HG03196 (cell line): ENCODE measurements at regions not wholly inside any gene's neighbourhood (a gene's known extent, or its start where the extent isn't known, plus 50 kb on each side); places are given as distances from the start of the nearest gene placed in this dataset.
"Not testable (repeated sequence)": the region's sequence is repeated elsewhere in the genome, so short reads cannot be mapped to it uniquely, and the experiment has no call there.

Experiments
- ATAC-seq: cut with Tn5 transposase; IDR thresholded peaks from one replicate; pipeline ENCODE4 v1.9.1; 2021; ENCODE audit not compliant: unreplicated experiment

DNA sequence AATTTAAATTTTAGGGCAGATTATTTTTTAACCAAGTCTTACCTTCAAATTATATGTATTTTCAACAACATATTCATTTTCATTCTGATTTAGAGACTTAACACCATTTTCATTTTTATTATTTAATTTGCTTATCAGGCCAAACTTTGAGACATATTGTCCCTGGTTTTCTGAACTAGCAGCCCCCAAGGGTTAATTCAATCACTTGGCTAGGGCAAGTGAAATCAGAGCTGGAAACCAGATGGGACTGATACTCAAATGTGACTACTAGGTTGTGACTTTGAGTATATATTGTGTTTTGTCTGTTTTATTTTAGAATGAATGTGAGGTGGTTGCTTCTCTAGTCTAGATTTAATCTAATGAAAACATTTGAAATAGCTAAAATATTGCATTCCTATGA is 198.9 kb upstream of the PTGFR start:
- ATAC-seq, result no peak

DNA sequence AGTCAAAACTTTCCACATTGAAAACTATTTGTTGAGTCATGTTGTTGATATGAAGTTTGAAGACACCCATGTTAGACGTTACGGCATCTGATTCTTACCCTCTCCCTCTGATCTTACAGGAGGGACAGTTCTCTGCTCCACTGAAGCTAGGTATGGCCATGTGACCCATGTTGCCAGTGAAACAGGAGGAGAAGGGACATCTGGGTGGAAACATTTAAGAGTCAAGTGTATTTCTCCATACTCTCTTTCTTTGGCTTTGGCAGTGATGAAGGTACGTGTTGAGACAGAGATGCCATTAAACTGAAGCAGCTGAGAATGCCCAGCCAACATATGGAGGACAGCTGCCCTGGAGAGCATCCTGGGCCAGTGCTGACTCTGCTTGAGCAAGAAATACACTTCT is 198.4 kb upstream of the PTGFR start:
- no peak for ATAC-seq

DNA sequence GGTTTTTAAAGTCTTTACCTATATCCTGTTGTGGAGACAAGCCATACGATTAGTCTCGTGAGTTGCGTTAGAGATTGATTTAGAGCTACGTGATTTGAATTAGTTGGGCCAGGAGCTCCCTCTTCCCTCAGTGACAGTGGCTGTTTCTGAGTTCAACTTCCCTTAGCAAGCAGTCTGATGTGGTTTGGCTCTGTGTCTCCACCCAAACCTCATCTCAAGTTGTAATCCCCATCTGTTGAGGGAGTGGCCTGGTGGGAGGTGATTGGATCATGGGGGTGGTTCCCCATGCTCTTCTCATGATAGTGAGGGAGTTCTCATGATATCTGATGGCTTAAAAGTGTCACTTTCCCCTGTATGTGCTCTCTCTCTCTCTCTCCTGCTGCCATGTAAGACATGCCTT is 192.9 kb upstream of the PTGFR start:
- ATAC-seq, result no peak

DNA sequence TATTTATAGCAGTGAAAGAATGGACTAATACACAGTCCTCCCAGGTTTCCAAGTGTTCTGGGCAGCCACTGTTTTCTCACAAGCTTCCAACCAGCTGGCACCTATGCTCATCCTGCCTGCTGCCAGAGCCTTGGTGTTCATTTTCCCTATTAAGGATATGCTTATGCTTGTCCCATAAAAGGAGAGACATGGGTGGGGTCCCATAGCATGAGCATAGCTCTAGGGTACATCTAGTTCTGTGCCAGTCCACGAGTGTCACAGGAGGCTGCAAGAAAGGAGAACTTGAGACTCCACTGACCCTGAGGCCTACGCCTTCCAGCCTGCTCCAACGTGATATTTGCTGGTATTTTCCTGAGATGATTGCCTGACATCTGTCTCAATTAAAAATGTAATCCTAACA is 192.4 kb upstream of the PTGFR start:
- no peak for ATAC-seq

DNA sequence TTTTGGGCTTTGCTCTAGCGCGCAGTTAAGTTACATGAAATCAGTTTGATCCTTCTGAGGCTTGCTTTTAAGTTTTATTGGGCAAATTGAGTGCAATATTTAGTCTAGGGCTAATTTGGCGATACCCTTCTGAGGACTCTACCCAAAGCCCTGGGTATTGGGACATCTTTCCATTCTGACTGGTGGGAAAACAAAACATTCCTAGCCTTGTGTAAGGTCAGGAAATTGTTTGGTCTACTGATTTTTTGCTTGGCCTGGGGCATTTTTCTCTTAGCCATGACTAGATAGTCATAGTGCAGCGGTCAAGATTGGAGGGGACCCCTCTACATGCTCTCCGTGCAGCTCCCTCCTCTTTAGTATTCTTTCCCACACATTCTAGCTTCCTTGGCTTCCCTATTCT is 189.6 kb upstream of the PTGFR start:
- ATAC-seq, result no peak

DNA sequence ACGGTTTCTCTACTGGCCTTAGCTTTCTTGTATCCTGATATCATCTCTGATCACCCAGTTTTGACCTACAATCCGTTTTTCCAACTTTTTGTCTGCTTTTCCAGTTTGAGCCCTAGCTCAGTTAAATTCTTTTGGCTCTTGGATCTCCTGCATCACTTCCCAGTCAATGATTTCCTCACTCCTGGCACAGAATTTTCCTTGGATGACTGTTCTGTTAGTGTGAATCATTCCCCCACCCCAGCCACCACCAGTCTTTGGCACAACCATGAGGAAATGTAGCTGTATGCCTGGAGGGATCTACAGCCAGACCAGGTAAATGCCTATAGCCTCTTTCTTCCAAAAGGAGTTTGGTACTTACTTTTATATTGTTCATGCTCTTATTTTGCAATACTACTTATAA is 187.2 kb upstream of the PTGFR start:
- ATAC-seq, result no peak

DNA sequence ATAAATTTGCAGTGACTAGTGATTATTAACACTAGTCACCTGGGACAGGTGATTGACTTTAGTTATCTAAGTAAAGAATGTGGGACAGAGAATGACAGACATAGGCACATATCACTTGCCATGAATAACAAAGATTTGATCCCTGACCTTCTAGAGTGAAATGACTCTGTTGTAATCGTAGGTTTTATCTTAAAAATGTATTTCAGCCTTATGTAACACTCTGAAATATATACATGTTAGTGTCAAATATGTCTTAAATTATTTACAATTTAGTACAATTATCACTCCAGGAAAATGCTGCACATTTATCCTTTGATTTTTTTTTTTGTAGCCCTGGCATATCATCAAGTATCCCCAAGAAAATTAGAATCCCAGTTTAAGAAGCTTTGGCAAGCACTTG is 186.4 kb upstream of the PTGFR start:
- no peak for ATAC-seq

DNA sequence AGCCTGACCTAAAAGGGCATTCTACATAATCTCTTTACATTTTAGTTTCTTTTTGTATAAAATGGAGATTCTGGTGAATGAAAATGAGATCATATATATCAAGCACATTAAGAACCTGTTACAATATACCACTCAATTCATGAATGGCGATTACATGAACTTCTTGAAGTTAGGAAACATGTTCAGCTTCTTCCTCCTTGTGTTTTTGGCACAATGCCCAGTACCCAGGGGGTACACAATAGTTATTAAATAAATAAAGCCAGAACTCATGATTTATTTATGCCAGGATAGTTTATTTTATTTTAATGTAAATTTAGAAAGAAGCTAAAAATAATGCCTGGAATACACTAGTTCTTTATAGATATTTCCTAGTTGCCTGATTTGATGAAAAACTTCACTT is 186.0 kb upstream of the PTGFR start:
- no peak for ATAC-seq

DNA sequence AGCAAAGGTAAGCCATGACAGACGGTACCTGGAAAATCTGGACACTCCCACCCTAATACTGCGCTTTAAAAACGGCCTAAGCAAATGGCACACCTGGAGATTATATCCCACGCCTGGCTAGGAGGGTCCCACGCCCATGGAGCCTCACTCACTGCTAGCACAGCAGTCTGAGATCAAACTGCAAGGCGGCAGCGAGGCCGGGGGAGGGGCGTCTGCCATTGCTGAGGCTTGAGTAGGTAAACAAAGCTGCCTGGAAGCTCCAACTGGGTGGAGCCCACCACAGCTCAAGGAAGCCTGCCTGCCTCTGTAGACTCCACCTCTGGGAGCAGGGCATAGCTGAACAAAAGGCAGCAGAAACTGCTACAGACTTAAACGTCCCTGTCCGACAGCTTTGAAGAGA is 180.5 kb upstream of the PTGFR start:
- not testable (repeated sequence) for ATAC-seq

DNA sequence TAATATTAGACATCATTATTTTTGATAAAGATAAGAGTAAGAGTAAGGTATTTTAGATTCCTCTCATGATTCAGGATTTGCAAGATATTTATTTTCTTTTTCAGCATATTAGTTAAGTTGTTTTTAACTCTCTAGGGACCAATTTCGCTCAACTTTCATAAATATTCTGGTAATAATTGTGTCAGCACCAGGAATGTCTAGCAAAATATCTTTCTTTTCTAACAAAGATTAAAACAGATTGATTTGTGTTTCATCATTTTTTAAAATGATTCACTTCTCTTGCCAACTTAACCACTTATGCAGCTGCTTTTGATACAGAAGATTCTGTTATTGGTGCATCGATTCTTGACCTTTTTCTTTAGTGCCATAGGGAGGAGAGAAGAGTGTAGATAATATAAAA is 172.8 kb upstream of the PTGFR start:
- no peak for ATAC-seq

DNA sequence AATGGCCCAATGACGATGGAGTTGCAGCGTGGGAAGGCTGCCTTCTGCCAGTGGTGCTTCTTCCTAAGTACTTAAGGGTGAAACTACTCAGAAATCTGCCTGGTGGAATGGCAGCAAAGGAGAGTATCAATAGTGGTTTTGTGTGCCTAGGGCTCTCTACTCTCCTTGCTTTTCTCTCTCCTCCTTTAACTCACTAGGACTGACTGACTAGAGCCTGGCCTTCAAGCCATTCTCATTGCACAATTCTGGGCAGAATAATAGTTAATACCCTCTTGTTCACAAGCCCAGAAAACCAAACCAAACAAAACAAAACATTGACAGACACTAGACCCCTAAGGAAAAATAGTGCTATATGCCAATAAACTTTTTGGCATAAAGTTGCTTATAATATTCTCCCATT is 171.2 kb upstream of the PTGFR start:
- no peak for ATAC-seq

DNA sequence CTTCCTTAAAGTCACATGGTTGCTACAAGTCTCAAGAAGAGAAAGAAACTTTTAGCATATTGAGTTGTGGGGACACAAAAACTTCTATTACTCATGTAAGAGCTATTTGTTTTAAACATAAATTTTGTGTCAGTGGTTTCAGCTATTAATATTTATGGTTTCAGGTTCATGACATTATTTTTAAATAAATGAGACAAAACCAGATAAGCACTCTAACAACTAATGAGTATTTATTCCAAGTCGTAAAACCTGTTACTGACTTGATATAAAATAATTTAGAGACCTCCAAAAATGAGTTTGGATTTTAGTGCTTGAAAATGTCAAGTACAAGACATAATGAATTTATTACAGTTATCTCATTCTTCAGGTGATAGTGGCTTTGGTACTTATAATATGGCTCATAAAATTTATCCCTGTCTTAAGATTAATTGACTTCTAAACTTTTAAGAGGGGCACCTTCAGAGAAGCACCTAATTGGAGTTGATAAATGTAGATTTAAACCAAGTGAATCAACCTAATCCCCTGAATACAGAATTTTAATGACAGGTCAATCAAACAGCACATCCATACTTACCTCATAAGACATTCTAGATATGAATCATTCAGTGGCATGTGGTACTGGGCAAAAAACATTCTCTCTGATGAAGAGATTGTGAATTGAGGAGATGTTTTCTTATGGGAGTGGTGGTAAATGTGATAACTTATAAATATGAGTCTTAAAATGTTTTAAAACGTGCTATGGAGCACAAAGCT is 167.7 kb upstream of the PTGFR start:
- no peak for ATAC-seq

DNA sequence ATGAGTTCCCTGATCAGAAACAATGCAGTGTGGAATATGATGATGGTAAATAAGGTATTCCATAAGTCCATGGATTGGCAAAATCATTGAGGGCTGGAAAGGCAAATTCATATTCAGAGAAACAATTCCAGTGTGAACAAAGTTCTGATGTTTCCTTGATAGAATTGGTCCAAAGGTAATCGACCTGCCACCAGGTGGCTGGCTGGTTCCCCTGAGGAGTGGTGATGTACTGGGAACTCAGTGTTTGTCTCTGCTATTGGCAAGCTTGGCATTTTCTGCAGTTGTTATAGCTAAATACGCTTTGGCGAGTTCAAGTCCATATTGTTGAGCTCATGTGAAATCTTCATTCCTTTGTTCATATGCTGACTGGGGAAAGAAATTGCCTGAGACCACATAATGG is 165.5 kb upstream of the PTGFR start:
- no peak for ATAC-seq

DNA sequence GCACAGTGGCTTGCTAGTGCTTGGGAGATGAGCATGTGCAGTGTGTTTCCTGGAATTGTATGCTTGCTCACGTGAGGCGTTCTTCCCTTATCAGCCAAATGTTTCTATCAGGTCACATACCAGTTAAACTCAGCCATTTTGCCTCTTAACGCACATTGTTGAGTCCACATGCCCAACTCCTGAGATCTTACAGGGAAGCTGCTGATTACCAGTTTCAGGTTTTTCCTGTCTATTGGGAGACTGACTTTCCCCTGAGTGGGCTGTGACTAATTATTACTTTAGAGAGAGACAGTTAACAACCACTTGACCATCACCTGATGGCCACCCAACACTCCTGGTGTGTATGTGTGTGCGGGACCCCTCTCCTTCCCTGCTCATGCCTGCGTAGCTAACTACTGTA is 161.3 kb upstream of the PTGFR start:
- ATAC-seq, result no peak

DNA sequence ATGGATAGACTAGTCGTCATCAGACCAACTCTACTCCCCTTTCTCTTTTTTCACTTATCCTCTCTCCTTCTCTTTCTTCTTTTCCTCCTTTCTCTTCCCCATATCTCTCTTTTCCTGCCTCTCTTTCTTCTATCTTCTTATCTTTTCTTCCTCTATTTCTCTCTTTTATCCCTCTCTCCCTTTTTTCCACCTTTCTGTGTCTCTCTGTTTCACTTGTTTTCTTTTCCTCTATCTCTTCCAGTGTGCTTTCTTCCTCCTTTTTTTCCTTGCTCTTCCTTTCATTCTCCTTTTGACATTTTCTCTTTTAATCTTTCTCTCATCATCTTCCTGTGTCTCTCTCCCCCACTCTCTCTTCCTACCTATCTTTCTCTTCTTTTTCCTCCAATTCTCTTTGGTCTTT is 159.0 kb upstream of the PTGFR start:
- no peak for ATAC-seq

DNA sequence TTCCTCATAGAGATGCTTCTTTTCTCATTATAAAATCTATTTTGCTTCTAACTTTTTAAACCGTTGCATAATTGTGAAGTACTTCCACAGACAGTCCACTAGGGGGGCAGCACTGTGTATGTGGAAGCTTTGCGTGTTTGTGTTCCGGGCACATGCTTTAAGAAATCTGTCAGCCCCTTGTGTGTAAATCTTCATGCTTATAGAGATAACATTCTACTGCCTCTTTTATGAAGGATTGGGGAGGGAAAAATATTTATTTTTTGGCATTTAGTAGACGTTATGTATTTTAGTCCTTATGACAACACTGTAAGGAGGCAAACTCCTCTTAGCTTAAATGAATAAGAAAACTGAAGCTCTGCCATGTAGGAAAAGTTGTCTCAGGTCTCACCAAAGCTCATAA is 157.3 kb upstream of the PTGFR start:
- ATAC-seq, result peak; percentile 82

DNA sequence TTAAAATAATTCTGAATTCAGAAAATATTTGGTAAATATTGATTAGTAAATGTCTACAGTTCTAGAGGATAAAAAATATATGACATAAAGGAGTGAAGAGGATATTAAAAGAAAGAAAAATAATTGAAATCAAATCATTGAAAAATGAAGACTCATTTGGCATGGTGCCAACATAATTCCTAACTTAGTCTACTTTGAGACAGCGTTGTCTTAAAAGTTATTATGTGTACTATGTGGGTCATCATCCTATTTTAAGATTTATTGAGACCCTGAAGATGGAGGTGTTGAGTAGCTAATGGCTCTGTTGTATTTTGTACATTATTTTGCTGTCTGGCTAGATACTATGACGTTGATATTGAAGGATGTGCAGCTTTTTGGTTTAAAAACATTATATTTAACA is 156.7 kb upstream of the PTGFR start:
- no peak for ATAC-seq

DNA sequence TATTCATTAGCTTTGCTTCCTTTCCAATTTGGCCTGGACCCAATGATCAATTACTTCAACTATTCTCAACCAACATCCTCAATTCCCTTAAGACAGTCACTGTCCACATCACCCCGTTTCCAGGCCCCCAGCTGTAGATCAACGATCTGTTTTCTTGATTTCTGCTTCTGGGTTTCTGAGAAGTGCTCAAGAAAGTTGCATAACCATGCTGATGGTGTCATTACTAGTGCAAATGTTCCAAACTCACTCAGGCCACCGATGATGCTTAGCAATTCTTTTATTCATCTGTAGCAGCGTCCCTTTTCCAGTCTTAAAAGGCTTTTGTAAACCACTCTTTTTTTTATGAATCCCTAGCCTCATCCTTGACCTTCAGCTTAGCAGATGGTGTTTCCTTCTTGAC is 155.8 kb upstream of the PTGFR start:
- ATAC-seq, result no peak

DNA sequence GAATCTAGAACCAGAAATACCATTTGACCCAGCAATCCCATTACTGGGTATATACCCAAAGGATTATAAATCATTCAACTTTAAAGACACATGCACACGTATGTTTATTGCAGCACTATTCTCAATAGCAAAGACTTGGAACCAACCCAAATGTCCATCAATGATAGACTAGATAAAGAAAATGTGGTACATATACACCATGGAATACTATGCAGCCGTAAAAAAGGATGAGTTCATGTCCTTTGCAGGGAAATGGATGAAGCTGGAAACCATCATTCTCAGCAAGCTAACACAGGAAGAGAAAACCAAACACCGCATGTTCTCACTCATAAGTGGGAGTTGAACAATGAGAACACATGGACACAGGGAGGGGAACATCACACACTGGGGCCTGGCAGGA is 154.0 kb upstream of the PTGFR start:
- ATAC-seq, result not testable (repeated sequence)

DNA sequence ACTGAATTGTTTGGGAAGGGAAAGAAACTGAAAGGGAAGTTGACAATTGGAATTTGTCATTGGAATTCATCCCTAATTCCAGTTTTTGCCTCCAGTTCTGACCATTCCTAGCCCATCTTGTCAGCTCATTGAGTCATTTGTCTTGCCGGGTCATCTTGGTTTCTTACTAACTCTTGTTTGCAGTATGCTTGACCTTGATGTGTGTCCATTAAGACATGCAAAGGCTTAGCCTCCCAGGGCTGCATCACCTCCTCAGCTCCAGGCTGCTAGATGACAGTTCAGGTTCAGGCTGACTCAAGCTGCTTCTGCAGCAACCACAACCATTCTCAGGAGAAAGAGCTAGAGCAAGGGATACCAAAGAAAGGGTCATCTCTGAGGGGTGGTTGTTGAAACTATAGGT is 151.3 kb upstream of the PTGFR start:
- ATAC-seq, result no peak

DNA sequence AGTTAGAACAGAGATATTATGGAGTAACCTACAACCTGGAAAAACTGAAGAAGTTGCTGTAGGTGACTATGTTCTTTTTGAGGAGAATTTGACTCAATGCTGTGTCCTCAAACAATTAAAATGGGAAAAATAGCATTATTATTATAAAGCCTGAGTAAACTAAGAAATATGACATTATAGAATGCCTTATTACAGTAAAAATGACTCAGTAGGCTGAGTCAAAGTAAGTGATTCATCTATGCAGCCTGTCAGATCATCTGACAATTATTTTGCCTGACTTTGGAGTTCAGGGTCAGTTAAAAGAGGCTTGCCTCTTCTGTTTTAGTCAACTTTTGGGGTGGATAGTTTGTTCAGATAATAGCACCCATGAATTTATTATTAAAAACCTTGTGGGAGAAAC is 150.8 kb upstream of the PTGFR start:
- ATAC-seq, result no peak

DNA sequence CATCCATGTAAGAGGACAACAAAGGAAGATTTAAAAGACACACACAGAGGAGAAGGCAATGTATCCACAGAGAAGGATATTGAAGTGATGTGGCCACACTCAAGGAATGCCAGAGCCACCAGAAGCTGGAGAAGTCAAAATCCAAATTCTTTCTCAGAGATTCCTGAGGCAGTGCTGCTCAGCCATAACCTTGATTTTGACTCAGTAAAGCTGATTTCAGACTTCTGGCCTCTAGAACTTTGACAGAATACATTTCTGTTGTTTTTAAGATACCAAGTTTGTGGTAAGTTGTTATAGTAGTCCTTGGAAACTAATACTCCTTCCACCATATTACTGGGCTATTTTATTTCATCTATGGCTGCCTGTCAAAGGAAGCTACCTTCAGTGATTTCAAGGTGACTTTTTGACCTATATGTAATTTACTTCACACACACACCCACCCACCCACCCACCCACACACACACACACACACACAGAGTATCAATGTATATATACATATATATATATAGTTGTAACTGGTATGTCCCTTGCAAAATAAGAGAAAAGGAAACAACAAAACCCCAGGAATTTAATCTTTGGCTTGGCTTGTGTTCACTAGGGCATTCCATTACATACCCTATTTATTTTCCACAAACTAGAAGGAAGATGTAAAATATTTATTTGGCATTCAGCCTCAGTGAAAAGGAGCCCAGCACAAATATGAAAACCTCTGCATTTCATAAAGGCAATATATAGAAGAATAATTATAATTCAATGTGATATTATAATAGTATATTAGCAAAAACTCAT is 142.1 kb upstream of the PTGFR start:
- no peak for ATAC-seq
